ENCODE measurements at regions not wholly inside any gene's neighbourhood (a gene's known extent, or its start where the extent isn't known, plus 50 kb on each side); places are given as distances from the start of the nearest gene placed in this dataset.

GRCh38 chrX:14476205-14476604 lies 53.1 kb upstream of the GLRA2 start:
- no peak for DNase-seq

GRCh38 chrX:14449773-14450172 lies 79.6 kb upstream of the GLRA2 start:
- DNase-seq, result no peak

GRCh38 chrX:14448406-14448805 lies 80.9 kb upstream of the GLRA2 start:
- DNase-seq, result no peak

- DNase-seq, result no peak
These were observed 89.2 kb upstream of the GLRA2 start for GRCh38 chrX:14440106-14440505.

GRCh38 chrX:14427614-14428013 lies 101.7 kb upstream of the GLRA2 start:
- DNase-seq, result no peak

GRCh38 chrX:14420841-14421240 lies 108.5 kb upstream of the GLRA2 start:
- DNase-seq, result no peak

GRCh38 chrX:14412686-14413085 lies 116.7 kb upstream of the GLRA2 start:
- DNase-seq, result no peak

GRCh38 chrX:14411326-14411725 lies 118.0 kb upstream of the GLRA2 start:
- DNase-seq, result no peak

GRCh38 chrX:14409341-14409740 lies 120.0 kb upstream of the GLRA2 start:
- DNase-seq, result no peak

- DNase-seq, result no peak
These were observed 123.1 kb upstream of the GLRA2 start for GRCh38 chrX:14406225-14406624.

GRCh38 chrX:14398725-14399124 lies 130.6 kb upstream of the GLRA2 start:
- DNase-seq, result no peak

GRCh38 chrX:14389682-14390081 lies 139.7 kb upstream of the GLRA2 start:
- DNase-seq, result no peak

- no peak for DNase-seq
These were observed 142.4 kb upstream of the GLRA2 start for GRCh38 chrX:14386981-14387380.

- no peak for DNase-seq
These were observed 149.3 kb upstream of the GLRA2 start for GRCh38 chrX:14380044-14380443.

GRCh38 chrX:14377427-14377826 lies 151.9 kb upstream of the GLRA2 start:
- no peak for DNase-seq

- DNase-seq, result no peak
These were observed 165.6 kb upstream of the GLRA2 start for GRCh38 chrX:14363728-14364127.

GRCh38 chrX:14362721-14363120 lies 166.6 kb upstream of the GLRA2 start:
- no peak for DNase-seq

- no peak for DNase-seq
These were observed 167.9 kb upstream of the GLRA2 start for GRCh38 chrX:14361435-14361834.

GRCh38 chrX:14359727-14360126 lies 169.6 kb upstream of the GLRA2 start:
- DNase-seq, result no peak

- no peak for DNase-seq
These were observed 170.0 kb upstream of the GLRA2 start for GRCh38 chrX:14359316-14359715.

- no peak for DNase-seq
These were observed 172.0 kb upstream of the GLRA2 start for GRCh38 chrX:14357314-14357713.

- no peak for DNase-seq
These were observed 172.9 kb upstream of the GLRA2 start for GRCh38 chrX:14356401-14356800.

- DNase-seq, result no peak
These were observed 173.8 kb upstream of the GLRA2 start for GRCh38 chrX:14355556-14355955.

- no peak for DNase-seq
These were observed 174.8 kb upstream of the GLRA2 start for GRCh38 chrX:14354521-14354920.

- DNase-seq, result no peak
These were observed 176.8 kb upstream of the GLRA2 start for GRCh38 chrX:14352511-14352910.

All from activated T-cell treated with anti-CD3 and anti-CD28 coated beads, Interleukin-2, amount 50 U/mL, for 48 hours (primary cell).